PC-9 (cell line): ENCODE measurements at regions not wholly inside any gene's neighbourhood (a gene's known extent, or its start where the extent isn't known, plus 50 kb on each side); places are given as distances from the start of the nearest gene placed in this dataset.

Experiments
- BruUV-seq: library from RNA; stranded (reverse); fragments of 400-500 nt; replicated peaks from 2 replicates; lab custom pipeline; 2021; lab: Mats Ljungman, UMichigan
- CTCF ChIA-PET: fragments of 300-600 bp; sonication (Branson Sonifier 250); formaldehyde crosslinking; loops from one replicate; lab custom pipeline; 2022; ENCODE audit warnings: antibody characterized with exemption; lab: Charles Lee
- POLR2A ChIA-PET: fragments of 300-600 bp; sonication (Branson Sonifier 250); formaldehyde crosslinking; loops from one replicate; lab custom pipeline; 2022; ENCODE audit warnings: antibody characterized with exemption; ENCODE audit not compliant: unreplicated experiment; lab: Charles Lee
- DNase-seq, 2 experiments: peaks; one replicate each; pipeline versions ENCODE4 v3.0.0 to v3.0.0-alpha.2; 2015 to 2022; ENCODE audit warnings: mixed read lengths in 1 of 2
- H2AFZ ChIP-seq: fragments of 200-600 bp; sonication (generic); 2 replicates; pipeline ENCODE4 v1.8.1; 2017; ENCODE audit warnings: antibody characterized with exemption
- H3F3A ChIP-seq: fragments of 200-600 bp; sonication (generic); 2 replicates; pipeline ENCODE4 v1.8.1; 2017; ENCODE audit warnings: antibody characterized with exemption, mild to moderate bottlenecking, low read depth; ENCODE audit not compliant: insufficient read depth
- H3K27ac ChIP-seq: fragments of 200-600 bp; sonication (generic); 2 replicates; pipeline ENCODE4 v1.6.1; 2016; ENCODE audit warnings: mixed run types
- H3K27me3 ChIP-seq: fragments of 200-600 bp; sonication (generic); 2 replicates; pipeline ENCODE4 v1.6.1; 2016; ENCODE audit warnings: low read depth, mixed run types; ENCODE audit not compliant: insufficient read depth
- H3K36me3 ChIP-seq: fragments of 200-600 bp; sonication (generic); 2 replicates; pipeline ENCODE4 v1.6.1; 2016; ENCODE audit warnings: low read depth, mixed run types
- H3K4me1 ChIP-seq: fragments of 200-600 bp; sonication (generic); replicated peaks from 2 replicates; pipeline ENCODE4 v1.6.1; 2016; ENCODE audit warnings: mixed run types; ENCODE audit not compliant: insufficient read depth
- H3K4me2 ChIP-seq: fragments of 200-600 bp; sonication (generic); 2 replicates; pipeline ENCODE4 v1.6.1; 2017; ENCODE audit warnings: mixed run types
- H3K4me3 ChIP-seq: fragments of 200-600 bp; sonication (generic); 2 replicates; pipeline ENCODE4 v1.6.1; 2016; ENCODE audit warnings: mixed run types
- H3K79me2 ChIP-seq: fragments of 200-600 bp; sonication (generic); 2 replicates; pipeline ENCODE4 v1.6.1; 2017; ENCODE audit warnings: low read depth, mixed run types
- H3K9me2 ChIP-seq: fragments of 200-600 bp; sonication (generic); 2 replicates; pipeline ENCODE4 v1.8.1; 2017; ENCODE audit warnings: mild to moderate bottlenecking; ENCODE audit not compliant: insufficient read depth
- H3K9me3 ChIP-seq: fragments of 200-600 bp; sonication (generic); 2 replicates; pipeline ENCODE4 v1.8.1; 2016; ENCODE audit warnings: low read depth; ENCODE audit not compliant: insufficient read depth
- H4K20me1 ChIP-seq: fragments of 200-600 bp; sonication (generic); 2 replicates; pipeline ENCODE4 v1.8.1; 2017; ENCODE audit not compliant: insufficient read depth
- CTCF ChIP-seq: fragments of 200-600 bp; sonication (generic); conservative IDR thresholded peaks from 2 replicates; pipeline ENCODE4 v1.6.1; 2017; ENCODE audit warnings: mixed run types, antibody characterized with exemption, mild to moderate bottlenecking, moderate library complexity
- EZH2 ChIP-seq: fragments of 200-600 bp; sonication (generic); IDR thresholded peaks from 2 replicates; pipeline ENCODE4 v1.8.0; 2017; ENCODE audit warnings: antibody characterized with exemption, low read depth
- intact Hi-C: fragments of 100-400 bp; cut with micrococcal nuclease; formaldehyde crosslinking; loops from one replicate; pipeline ENCODE4 v1.10.0; 2022; ENCODE audit not compliant: unreplicated experiment

DNA sequence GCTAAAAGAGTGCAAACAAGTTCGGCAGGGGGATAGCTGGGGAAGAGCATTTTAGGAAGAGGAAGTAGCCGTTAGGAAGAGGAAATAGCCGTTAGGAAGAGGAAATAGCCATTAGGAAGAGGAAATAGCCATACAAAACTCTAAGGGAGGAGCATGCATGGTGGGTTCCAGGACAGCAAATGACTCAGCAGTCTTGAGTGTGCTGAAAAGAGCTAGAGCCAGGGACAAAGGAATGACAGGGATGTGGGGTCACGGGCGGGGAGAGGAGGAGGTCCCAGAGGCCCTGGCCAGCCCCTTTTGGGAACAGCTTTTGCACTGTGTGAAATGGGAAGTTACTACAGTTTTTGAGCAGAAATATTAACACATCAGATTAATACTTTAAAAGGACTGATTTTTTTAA lies 882.6 kb downstream of the TRIML1 start:
- Histone ChIP-seq H3K27me3 (peaks cover 2% of the 10 kb centered on the region; the same call in 1 of the 2 replicates), H3K4me2 (no peak overlapping the region), H3F3A (no peaks in the 10 kb centered on the region), H3K4me1 (no peaks in the 10 kb centered on the region), H3K9me3 (no peaks in the 10 kb centered on the region), H4K20me1 (no peaks in the 10 kb centered on the region), H3K79me2 (no peaks in the 10 kb centered on the region), H3K9me2 (no peaks in the 10 kb centered on the region), H3K27ac (no peak overlapping the region), H2AFZ (no peak overlapping the region), H3K36me3 (no peaks in the 10 kb centered on the region), H3K4me3 (no peak overlapping the region)
- ChIA-PET CTCF (no interaction called here), POLR2A (no interaction called here)
- TF ChIP-seq CTCF (no peak), EZH2 (no peak)
- intact Hi-C loops = no loop called here
- BruUV-seq = no TSS peak
- DNase-seq = no peak

- Histone ChIP-seq H3K27ac (no peak overlapping the region), H3K4me3 (no peak overlapping the region), H2AFZ (no peak overlapping the region), H4K20me1 (no peaks in the 10 kb centered on the region), H3K4me1 (no peaks in the 10 kb centered on the region), H3K36me3 (no peaks in the 10 kb centered on the region), H3F3A (no peaks in the 10 kb centered on the region), H3K4me2 (no peak overlapping the region), H3K9me2 (no peaks in the 10 kb centered on the region), H3K9me3 (no peaks in the 10 kb centered on the region), H3K79me2 (no peaks in the 10 kb centered on the region), H3K27me3 (no peaks in the 10 kb centered on the region)
- CTCF ChIA-PET = no interaction called here
- no peak for DNase-seq
- TF ChIP-seq EZH2 (no peak), CTCF (no peak)
- intact Hi-C loops = no loop called here
- no TSS peak for BruUV-seq
- POLR2A ChIA-PET = no interaction called here
These were observed 883.3 kb downstream of the TRIML1 start for GRCh38 chr4:189022440-189023035.

DNA sequence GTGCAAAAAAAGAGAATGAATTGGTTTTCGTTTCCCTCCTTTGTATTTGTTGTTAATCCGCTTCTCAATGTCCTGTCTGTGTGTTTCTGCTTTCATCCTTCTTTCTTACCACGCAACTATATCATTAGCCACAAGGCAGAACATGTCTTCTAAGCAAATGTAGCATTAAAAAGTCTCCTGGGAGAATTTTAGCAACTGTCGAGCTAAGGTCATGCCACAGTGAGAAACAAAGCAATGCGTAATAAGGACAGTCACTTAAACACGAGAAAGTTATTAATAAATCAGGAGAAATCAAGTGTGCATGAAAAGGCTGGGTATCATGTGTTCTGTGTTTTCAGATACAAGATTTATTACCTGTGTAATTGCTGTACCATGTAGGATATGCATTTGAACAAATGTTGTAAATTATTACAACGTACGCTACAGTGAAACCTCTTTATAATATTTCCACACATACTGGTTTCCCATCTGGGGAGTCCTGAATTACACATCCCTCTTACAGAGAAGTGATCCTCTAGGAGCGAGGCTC lies 890.8 kb downstream of the TRIML1 start:
- CTCF ChIA-PET = no interaction called here
- Histone ChIP-seq H3K4me3 (no peak overlapping the region), H3K9me3 (no peaks in the 10 kb centered on the region), H3K36me3 (no peaks in the 10 kb centered on the region), H3K79me2 (no peaks in the 10 kb centered on the region), H3K27ac (no peak overlapping the region), H3K4me1 (no peaks in the 10 kb centered on the region), H4K20me1 (no peaks in the 10 kb centered on the region), H3K9me2 (no peaks in the 10 kb centered on the region), H3K27me3 (peaks cover 7% of the 10 kb centered on the region; the same call in 1 of the 2 replicates), H2AFZ (no peak overlapping the region), H3K4me2 (no peak overlapping the region), H3F3A (no peaks in the 10 kb centered on the region)
- intact Hi-C loops = no loop called here
- no peak for TF ChIP-seq EZH2
- POLR2A ChIA-PET = no interaction called here
- BruUV-seq = no TSS peak
- DNase-seq = no peak
